HK-2 (cell line): ENCODE measurements at regions not wholly inside any gene's neighbourhood (a gene's known extent, or its start where the extent isn't known, plus 50 kb on each side); places are given as distances from the start of the nearest gene placed in this dataset.

Experiments used
- DNase-seq: peaks from one replicate; pipeline ENCODE4 v3.0.0-alpha.2; 2018; ENCODE audit not compliant: unreplicated experiment

DNA sequence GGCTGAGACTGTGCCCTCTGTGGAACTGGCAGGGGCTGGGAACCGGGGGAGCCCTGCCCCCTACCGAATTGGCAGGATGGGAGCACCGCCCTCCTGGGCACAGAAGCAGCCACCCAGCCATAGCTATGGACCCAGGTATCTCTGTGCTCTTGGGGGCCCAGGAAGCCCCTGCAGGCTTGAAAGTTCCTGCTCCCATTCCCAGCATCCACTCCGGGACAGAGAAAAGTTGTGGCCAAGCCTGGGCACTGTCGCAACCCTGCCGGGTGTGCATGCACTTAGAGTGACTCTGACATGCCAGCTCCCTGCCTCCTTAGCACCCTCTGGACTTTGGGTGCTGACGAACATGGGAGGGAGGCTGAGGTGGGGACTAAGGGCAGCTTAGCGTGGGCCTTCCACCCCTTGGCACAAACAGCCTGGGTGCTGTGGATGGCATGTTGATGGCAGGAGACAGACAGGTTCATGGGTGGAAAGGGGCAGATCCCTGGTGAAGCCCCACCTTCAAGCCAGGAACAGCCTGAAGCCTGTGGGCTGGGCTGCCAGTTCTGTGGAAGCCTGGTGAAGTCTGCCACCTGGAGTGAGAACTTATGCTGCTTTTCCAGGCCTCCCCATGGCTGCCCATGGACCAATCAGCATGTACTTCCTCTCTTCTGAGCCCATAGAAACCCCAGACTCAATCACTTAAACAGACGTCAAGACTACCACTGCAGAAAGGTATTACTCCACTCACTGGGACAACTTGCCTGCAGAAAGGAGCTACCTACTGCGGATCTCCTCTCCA is 279.0 kb downstream of the ATXN7L3B start:
- no peak for DNase-seq

- DNase-seq: no peak
Measured at GRCh38 chr12:74817499-74817898, 279.9 kb downstream of the ATXN7L3B start.

DNA sequence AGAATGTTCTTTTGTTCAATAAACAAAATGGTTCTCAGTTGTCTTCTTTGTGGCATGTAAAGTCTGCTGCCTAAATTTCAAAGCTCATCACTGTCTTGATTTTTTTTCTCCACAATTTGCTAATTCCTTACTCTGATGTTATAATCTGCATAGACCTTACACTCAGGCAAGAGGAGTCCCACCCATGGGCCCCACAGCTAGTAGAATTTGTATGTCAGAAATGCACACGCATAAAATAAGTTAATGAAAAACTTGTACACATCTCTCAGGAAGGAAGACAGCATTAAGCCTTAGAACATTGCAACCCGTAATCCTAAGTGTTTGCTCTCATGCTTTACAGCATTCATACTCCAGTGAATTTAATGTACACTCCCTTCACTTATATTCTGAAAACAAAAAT is 280.8 kb downstream of the ATXN7L3B start:
- DNase-seq: no peak

GRCh38 chr12:74820324-74820723 is 282.7 kb downstream of the ATXN7L3B start:
- no peak for DNase-seq

- no peak for DNase-seq
Measured at GRCh38 chr12:74836567-74836966, 298.9 kb downstream of the ATXN7L3B start.

- no peak for DNase-seq
Measured at GRCh38 chr12:74846116-74846515, 308.5 kb downstream of the ATXN7L3B start.

DNA sequence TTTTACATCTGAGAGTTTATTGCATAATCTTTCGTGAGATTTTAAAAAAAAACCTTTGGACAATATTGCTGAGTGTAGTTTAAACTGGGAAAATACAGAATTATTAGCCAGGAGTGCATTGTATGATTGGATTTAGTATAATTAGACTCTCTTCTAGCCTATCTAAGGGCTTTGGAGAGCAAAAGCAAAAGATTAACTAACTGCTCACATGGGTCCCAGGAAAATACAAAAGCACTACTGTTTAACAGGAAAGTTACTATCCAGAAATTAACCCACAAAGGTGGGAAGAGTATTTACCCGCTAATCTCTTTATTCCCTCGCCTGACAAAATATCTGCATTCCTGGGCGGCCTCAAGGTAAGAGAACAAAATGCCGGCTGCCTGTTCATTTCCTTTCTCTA is 309.5 kb downstream of the ATXN7L3B start:
- no peak for DNase-seq

DNA sequence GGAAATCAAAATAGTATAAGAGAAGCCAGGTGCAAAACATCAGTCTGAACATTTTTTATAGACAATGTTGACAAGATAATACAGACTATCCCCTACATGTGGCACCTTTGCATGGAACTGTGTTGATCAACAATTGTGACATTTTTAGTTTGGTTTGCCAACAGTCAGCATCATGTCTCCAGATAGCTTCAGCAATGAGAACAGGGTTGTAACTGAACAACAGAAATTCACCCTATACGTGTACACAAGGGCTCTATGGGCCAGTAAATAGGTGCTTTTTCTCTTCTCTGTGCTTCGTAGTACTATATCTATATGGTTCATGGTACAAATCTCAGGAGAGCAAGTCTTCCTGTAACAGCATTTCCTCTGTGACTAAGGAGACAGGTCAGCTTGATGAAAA is 310.4 kb downstream of the ATXN7L3B start:
- DNase-seq: no peak

GRCh38 chr12:74849801-74850200 is 312.2 kb downstream of the ATXN7L3B start:
- DNase-seq: no peak

DNA sequence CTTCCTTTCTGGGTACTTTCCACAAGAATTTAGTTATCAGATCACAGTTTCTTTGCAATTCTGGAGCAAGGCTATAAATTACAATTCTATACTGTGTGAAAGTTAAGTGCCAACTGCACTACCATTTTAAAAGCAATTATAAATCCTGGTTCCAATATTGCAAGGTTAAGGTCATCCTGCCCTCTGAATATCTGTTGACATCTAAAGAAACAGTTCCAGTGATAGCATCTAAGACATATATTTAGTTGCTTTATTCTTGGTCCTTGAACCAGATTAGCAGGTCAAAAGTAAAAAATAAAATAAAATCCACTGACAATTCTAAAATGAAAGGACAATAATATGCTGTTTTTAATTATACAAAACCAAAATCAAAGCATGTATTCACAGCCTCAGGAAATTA is 334.2 kb downstream of the ATXN7L3B start:
- DNase-seq: no peak

GRCh38 chr12:74885775-74886174 is 323.9 kb downstream of the KCNC2 start:
- DNase-seq: no peak

GRCh38 chr12:74889073-74889472 is 320.6 kb downstream of the KCNC2 start:
- no peak for DNase-seq

DNA sequence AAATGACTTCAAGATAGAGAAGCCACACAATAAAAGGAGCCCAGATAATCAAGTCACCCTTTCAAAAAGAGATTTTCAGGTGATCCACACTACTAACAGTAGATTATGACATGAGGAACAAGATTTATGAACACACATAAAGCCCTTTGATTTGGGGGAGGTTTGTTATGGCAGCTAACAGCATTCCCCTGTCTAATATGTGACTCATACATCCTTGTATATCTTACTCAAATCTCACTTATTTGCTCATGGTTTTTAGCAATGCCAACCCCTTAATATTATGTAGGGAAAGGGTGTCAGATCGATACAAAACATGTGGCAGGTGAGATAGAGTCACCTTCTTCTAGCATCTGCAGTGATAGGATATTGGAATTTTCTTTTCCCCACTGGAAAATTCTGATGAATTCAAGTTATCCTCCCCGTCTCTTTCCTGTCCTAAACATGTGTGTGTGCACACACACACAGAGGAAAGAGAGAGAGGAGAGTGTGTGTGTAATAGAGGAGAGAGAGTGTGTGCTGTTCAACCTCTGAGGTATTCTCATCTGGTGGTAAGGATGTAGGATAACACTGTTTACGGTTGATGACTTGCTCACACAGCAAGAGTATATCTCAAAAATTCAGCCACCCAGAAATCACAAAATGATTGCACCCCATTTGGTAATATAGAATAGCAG is 319.9 kb downstream of the KCNC2 start:
- no peak for DNase-seq

DNA sequence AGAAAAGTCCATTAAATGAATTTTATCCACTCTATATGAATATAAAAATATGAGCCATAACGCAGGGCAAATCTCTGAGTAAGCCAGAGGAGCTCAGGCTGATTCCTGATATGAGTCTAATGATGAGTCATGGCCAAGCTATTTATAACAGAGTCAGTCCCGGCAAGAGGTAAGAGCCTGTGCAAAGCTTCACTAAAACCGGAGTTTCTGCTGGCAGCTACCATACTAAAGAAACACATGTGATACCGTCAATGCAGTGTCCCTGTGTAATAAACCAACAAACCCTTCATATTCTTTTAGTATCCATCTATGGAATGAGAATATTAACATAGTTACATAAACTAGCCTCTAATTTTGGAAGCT is 319.4 kb downstream of the KCNC2 start:
- DNase-seq: peak; percentile 32

- DNase-seq: no peak
Measured at GRCh38 chr12:74891083-74891668, 318.5 kb downstream of the KCNC2 start.

- DNase-seq: no peak
Measured at GRCh38 chr12:74892057-74892633, 317.5 kb downstream of the KCNC2 start.

GRCh38 chr12:74896186-74896585 is 313.5 kb downstream of the KCNC2 start:
- peak; percentile 10 for DNase-seq

DNA sequence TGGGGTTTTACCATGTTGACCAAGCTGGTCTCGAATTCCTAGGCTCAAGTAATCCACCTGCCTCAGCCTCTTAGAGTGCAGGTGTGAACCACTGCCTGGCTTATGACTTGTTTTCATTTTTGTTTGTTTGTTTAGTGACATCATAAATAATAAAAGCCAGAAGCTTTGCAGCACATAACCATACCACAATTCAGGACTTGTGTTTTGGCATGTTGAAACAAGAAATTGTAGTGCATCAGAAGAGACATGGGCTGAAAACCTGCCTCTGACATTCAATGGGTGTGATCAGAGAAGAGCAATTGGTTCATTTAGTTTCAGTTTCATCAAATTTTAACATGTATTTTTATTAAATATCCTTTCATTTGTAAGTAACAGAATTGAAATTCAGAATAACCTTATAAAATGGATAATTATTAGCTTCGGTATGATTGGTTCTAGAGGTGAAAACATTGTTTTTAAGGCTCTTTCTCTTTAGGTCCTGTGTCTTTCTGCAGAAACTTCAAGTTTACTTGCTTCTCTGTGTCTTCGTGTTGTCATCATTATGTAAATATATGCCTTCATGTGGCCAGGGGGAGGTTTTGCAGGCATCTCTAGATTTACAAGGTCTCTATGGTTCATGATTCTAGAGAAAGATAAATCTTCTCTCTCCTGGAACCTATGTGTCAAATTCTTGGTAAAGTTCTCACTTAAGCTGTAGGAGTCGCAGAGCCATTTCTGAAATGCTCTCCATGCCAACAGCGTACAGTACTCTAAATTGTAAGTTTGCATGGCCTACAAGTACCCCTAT is 312.0 kb downstream of the KCNC2 start:
- no peak for DNase-seq

- no peak for DNase-seq
Measured at GRCh38 chr12:74899031-74899829, 310.4 kb downstream of the KCNC2 start.

GRCh38 chr12:74900232-74900631 is 309.4 kb downstream of the KCNC2 start:
- DNase-seq: no peak

DNA sequence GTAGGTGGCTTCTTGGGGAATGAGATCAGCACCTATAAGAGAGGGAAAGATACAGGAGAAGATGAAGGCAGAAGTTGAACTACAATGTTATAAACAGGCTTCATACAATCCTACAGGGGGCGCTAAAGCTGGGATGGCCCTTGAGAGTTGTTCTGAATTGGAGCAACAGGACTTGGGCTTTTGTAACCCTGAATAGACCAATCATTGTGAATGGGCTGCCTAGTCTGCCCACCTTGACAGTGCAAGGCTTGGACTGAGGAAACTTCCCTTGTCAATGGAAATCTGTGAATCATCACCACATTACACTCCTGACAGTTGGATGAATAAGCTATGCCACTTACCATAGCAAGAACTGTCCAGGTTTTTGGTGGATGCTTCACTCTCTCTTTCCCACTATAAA is 306.1 kb downstream of the KCNC2 start:
- DNase-seq: no peak
